K562 (cell line): ENCODE measurements at regions not wholly inside any gene's neighbourhood (a gene's known extent, or its start where the extent isn't known, plus 50 kb on each side); places are given as distances from the start of the nearest gene placed in this dataset.

Experiments used
- CBX5 ChIP-seq: IDR thresholded peaks from 2 replicates; pipeline ENCODE4 v1.6.1; 2014; ENCODE audit warnings: low read depth, borderline replicate concordance
- MAZ ChIP-seq, 2 experiments: fragments of 450-650 bp in 1 of 2; sonication (generic) in 1 of 2; formaldehyde crosslinking; IDR thresholded peaks in 1 of 2; conservative IDR thresholded peaks in 1 of 2; 2 replicates each; pipeline versions ENCODE4 v1.4.0 to v1.5.0; 2020; ENCODE audit warnings: mild to moderate bottlenecking in 1 of 2, missing genetic modification reagents in 1 of 2
- ZNF407 ChIP-seq: fragments of 450-650 bp; IDR thresholded peaks from 2 replicates; pipeline ENCODE4 v1.6.1; 2016; ENCODE audit warnings: low read depth
- ZSCAN32 ChIP-seq: fragments of 450-650 bp; formaldehyde crosslinking; IDR thresholded peaks from 2 replicates; pipeline ENCODE4 v1.4.0; 2020; ENCODE audit warnings: mild to moderate bottlenecking, moderate library complexity

- TF ChIP-seq ZSCAN32 (no peak), CBX5 (no peak), MAZ (CRISPR knock-in tag; conservative IDR thresholded peaks at IDR 0.05 in 1 of 2, IDR thresholded peaks at IDR 0.05 in 1 of 2) (no peak), ZNF407 (no peak)
Measured at GRCh38 chr13:33723365-33723764, 94.6 kb upstream of the RFC3 start.
